ENCODE measurements at regions not wholly inside any gene's neighbourhood (a gene's known extent, or its start where the extent isn't known, plus 50 kb on each side); places are given as distances from the start of the nearest gene placed in this dataset.

DNA sequence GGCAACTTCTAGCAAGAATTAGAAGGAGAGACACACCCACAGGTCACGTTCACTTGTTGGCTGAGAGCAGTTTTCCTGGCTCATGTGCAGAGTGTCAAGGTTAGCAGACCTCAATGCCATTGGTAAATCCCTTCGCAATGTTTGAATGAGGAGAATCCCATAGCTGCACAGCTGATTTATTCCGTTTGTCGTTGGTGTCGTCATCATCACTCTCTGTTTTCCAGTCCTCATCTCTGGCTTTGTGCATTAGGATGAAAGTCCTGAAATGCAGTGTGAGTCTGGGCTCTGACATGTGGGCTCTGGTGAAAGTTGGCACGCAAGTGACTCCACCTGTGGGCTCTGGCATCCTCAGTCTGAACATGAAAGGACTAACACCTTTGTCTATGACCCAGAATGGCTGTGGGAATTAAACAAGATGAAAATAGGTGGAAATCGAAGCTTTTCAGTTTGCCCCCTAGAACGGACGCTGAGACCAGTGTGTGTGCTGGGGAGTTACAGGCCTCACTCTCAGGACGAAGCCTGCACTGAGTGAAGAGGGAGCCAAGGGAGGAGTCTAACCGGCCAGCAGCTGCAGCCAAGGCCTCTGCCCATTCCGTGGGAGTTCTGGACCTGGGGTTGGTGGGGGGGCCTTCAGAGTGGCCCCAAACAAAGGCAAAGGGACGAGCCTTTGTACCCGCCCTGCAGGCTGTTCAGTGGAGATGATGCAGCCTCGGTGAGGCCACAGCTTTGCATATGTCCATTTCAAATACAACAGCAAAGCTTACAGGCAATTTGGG, 74.8 kb upstream of the ZNF516 start (continued):
- no peak for TF ChIP-seq ZBTB33 (IDR thresholded peaks at IDR 0.05; ENCODE audit: extremely low read depth, insufficient replicate concordance, low read length)
- no peak for TF ChIP-seq SIN3A (IDR thresholded peaks at IDR 0.05; ENCODE audit: low read depth)
- no peak for TF ChIP-seq CTCF (IDR thresholded peaks at IDR 0.05 in 2 of 3, conservative IDR thresholded peaks at IDR 0.05 in 1 of 3; ENCODE audit: borderline replicate concordance in 1 of 3, insufficient read depth in 1 of 3, low read depth in 2 of 3, low read length in 2 of 3)
- no peak for TF ChIP-seq SP1 (IDR thresholded peaks at IDR 0.05; ENCODE audit: low read depth)

- ChIA-PET RAD21 (ENCODE audit: low non-redundant PET in 1 of 2, low total read pairs in 2 of 2, uncharacterized antibody in 2 of 2, unreplicated experiment in 2 of 2) (no interaction called here), POLR2A (no interaction called here), CTCF (no interaction called here)
- H3K9me3 ChIP-seq (ENCODE audit: control insufficient read depth in 1 of 2, insufficient read depth in 1 of 2, low read depth in 1 of 2, low read length in 2 of 2), result no peaks in the 10 kb centered on the region; a peak in 1 of 4 replicates
- no TSS peak for BruUV-seq (replicated peaks)
- no peaks in the 10 kb centered on the region for H3K36me3 ChIP-seq (ENCODE audit: control insufficient read depth in 1 of 2, insufficient read depth in 2 of 2, low read length in 2 of 2)
- no peak overlapping the region for H3K4me3 ChIP-seq (replicated peaks in 1 of 2; ENCODE audit: low read depth in 1 of 2, low read length in 2 of 2)
- ATAC-seq (no peak), DNase-seq (ENCODE audit: low read depth, low spot score) (no peak)
- no peaks in the 10 kb centered on the region for H3K27me3 ChIP-seq (ENCODE audit: insufficient read depth, low read length)
- no peak overlapping the region for H2AFZ ChIP-seq (ENCODE audit: low read depth, low read length, poor library complexity, severe bottlenecking)
- no peaks in the 10 kb centered on the region for H3K9me2 ChIP-seq (ENCODE audit: insufficient read depth)
- no peaks in the 10 kb centered on the region for H3K79me2 ChIP-seq (ENCODE audit: insufficient read depth, low read length)
- no peak overlapping the region for H3K9ac ChIP-seq (ENCODE audit: low read length)
- H4K20me1 ChIP-seq (ENCODE audit: insufficient read depth), result no peaks in the 10 kb centered on the region
- intact Hi-C loops (cut with micrococcal nuclease), result no loop called here
- no peak overlapping the region for H3K4me2 ChIP-seq (ENCODE audit: low read length)
- peaks cover 17 to 34% of the 10 kb centered on the region in 2 experiments for H3K4me1 ChIP-seq (ENCODE audit: control insufficient read depth in 1 of 2, insufficient read depth in 2 of 2, low read length in 2 of 2)
- no peak overlapping the region for H3K27ac ChIP-seq (ENCODE audit: low read depth, low read length)
- no peak for TF ChIP-seq FOSL1 (IDR thresholded peaks at IDR 0.05; ENCODE audit: low read depth)
- TF ChIP-seq, protein P1, sequence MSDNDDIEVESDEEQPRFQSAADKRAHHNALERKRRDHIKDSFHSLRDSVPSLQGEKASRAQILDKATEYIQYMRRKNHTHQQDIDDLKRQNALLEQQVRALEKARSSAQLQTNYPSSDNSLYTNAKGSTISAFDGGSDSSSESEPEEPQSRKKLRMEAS (IDR thresholded peaks at IDR 0.05), result no peak
- no peak for TF ChIP-seq EZH2phosphoT487 (IDR thresholded peaks at IDR 0.05; ENCODE audit: borderline replicate concordance)
- no peak for TF ChIP-seq ZBTB33 (IDR thresholded peaks at IDR 0.05; ENCODE audit: extremely low read depth, insufficient replicate concordance, low read length)
- TF ChIP-seq ZNF274 (IDR thresholded peaks at IDR 0.05; ENCODE audit: low read depth, low read length), result no peak
- no peak for TF ChIP-seq SP1 (IDR thresholded peaks at IDR 0.05; ENCODE audit: low read depth)
- TF ChIP-seq EZH2 (IDR thresholded peaks at IDR 0.05), result no peak
- TF ChIP-seq, protein P2, sequence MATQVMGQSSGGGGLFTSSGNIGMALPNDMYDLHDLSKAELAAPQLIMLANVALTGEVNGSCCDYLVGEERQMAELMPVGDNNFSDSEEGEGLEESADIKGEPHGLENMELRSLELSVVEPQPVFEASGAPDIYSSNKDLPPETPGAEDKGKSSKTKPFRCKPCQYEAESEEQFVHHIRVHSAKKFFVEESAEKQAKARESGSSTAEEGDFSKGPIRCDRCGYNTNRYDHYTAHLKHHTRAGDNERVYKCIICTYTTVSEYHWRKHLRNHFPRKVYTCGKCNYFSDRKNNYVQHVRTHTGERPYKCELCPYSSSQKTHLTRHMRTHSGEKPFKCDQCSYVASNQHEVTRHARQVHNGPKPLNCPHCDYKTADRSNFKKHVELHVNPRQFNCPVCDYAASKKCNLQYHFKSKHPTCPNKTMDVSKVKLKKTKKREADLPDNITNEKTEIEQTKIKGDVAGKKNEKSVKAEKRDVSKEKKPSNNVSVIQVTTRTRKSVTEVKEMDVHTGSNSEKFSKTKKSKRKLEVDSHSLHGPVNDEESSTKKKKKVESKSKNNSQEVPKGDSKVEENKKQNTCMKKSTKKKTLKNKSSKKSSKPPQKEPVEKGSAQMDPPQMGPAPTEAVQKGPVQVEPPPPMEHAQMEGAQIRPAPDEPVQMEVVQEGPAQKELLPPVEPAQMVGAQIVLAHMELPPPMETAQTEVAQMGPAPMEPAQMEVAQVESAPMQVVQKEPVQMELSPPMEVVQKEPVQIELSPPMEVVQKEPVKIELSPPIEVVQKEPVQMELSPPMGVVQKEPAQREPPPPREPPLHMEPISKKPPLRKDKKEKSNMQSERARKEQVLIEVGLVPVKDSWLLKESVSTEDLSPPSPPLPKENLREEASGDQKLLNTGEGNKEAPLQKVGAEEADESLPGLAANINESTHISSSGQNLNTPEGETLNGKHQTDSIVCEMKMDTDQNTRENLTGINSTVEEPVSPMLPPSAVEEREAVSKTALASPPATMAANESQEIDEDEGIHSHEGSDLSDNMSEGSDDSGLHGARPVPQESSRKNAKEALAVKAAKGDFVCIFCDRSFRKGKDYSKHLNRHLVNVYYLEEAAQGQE (IDR thresholded peaks at IDR 0.05; ENCODE audit: low read depth), result no peak
- no peak for TF ChIP-seq SIN3A (IDR thresholded peaks at IDR 0.05; ENCODE audit: low read depth)
- TF ChIP-seq POLR2AphosphoS5 (IDR thresholded peaks at IDR 0.05; ENCODE audit: low read depth, low read length), result no peak
- no peak for TF ChIP-seq ZFX (IDR thresholded peaks at IDR 0.05)
- TF ChIP-seq, protein P3, sequence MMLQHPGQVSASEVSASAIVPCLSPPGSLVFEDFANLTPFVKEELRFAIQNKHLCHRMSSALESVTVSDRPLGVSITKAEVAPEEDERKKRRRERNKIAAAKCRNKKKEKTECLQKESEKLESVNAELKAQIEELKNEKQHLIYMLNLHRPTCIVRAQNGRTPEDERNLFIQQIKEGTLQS (IDR thresholded peaks at IDR 0.05), result no peak
Measured at GRCh38 chr18:76568731-76569130, 73.7 kb upstream of the ZNF516 start.

Data from HCT116 (cell line).